GM19193 (cell line): ENCODE measurements at regions not wholly inside any gene's neighbourhood (a gene's known extent, or its start where the extent isn't known, plus 50 kb on each side); places are given as distances from the start of the nearest gene placed in this dataset.
A peak's percentile ranks its signal among the peaks of the same experiment; 100 is the strongest.

Source experiments
- POLR2A ChIP-seq: IDR thresholded peaks from 4 replicates; pipeline ENCODE4 v1.6.1; 2011; ENCODE audit not compliant: insufficient read depth, insufficient read length; ENCODE audit errors: extremely low read depth

GRCh38 chr12:107429006-107429705, 256.4 kb upstream of the PWP1 start:
- no peak for TF ChIP-seq POLR2A

- no peak for TF ChIP-seq POLR2A
Measured at GRCh38 chr12:107431942-107432341, 253.7 kb upstream of the PWP1 start.

- TF ChIP-seq POLR2A = no peak
Measured at GRCh38 chr12:107435072-107435471, 250.5 kb upstream of the PWP1 start.

- no peak for TF ChIP-seq POLR2A
Measured at GRCh38 chr12:107435520-107435919, 250.1 kb upstream of the PWP1 start.

- TF ChIP-seq POLR2A = no peak
Measured at GRCh38 chr12:107436376-107436775, 249.2 kb upstream of the PWP1 start.

GRCh38 chr12:107436836-107437235, 248.8 kb upstream of the PWP1 start:
- no peak for TF ChIP-seq POLR2A

GRCh38 chr12:107437954-107438353, 247.6 kb upstream of the PWP1 start:
- TF ChIP-seq POLR2A = no peak

GRCh38 chr12:107439026-107439738, 246.4 kb upstream of the PWP1 start:
- TF ChIP-seq POLR2A = no peak

- no peak for TF ChIP-seq POLR2A
Measured at GRCh38 chr12:107440606-107441005, 245.0 kb upstream of the PWP1 start.

GRCh38 chr12:107441665-107442300, 243.8 kb upstream of the PWP1 start:
- peak; percentile 24 for TF ChIP-seq POLR2A

- no peak for TF ChIP-seq POLR2A
Measured at GRCh38 chr12:107442326-107442987, 243.1 kb upstream of the PWP1 start.

GRCh38 chr12:107443320-107444090, 242.1 kb upstream of the PWP1 start:
- TF ChIP-seq POLR2A = no peak

- TF ChIP-seq POLR2A = no peak
Measured at GRCh38 chr12:107444771-107445170, 240.8 kb upstream of the PWP1 start.

GRCh38 chr12:107446476-107446875, 239.1 kb upstream of the PWP1 start:
- TF ChIP-seq POLR2A = no peak

GRCh38 chr12:107447336-107447735, 238.3 kb upstream of the PWP1 start:
- no peak for TF ChIP-seq POLR2A
